Epithelial cell of esophagus (primary cell): ENCODE measurements at regions not wholly inside any gene's neighbourhood (a gene's known extent, or its start where the extent isn't known, plus 50 kb on each side); places are given as distances from the start of the nearest gene placed in this dataset.
"Not testable (repeated sequence)": the region's sequence is repeated elsewhere in the genome, so short reads cannot be mapped to it uniquely, and the experiment has no call there.

Experiments used
- DNase-seq: peaks from one replicate; pipeline ENCODE4 v3.0.0; 2010; ENCODE audit warnings: low read depth
- H3K4me3 ChIP-seq: 2 replicates; pipeline ENCODE4 v1.5.1; 2011; ENCODE audit warnings: mild to moderate bottlenecking, low read length, control low read depth
- TF ChIP-seq, protein P1 (sequence below): IDR thresholded peaks from 2 replicates; pipeline ENCODE4 v1.5.1; 2011; ENCODE audit warnings: low read depth, mild to moderate bottlenecking, low read length, control low read depth, inconsistent platforms; ENCODE audit not compliant: insufficient read depth; ENCODE audit errors: missing control alignments

DNA sequence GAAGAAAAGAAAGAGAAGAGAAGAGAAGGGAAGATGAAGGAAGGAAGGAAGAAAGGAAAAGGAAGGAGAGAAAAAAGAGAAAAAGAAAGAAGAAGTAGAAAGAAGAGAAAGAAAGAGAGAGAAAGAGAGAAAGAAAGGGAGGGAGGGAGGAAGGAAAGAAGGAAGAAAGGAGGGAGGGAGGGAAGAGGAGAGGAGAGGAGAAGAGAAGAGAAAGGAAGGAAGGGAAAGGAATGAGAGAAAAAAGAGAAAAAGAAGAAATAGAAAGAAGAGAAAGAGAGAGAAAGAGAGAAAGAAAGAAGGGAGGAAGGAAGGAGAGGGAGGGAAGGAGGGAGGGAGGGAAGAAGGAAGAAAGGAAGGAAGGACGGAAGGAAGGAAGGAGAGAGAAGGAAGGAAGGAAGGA, 217.9 kb upstream of the POU1F1 start:
- no peak for DNase-seq
- no peak overlapping the region for H3K4me3 ChIP-seq
- TF ChIP-seq, protein P1, sequence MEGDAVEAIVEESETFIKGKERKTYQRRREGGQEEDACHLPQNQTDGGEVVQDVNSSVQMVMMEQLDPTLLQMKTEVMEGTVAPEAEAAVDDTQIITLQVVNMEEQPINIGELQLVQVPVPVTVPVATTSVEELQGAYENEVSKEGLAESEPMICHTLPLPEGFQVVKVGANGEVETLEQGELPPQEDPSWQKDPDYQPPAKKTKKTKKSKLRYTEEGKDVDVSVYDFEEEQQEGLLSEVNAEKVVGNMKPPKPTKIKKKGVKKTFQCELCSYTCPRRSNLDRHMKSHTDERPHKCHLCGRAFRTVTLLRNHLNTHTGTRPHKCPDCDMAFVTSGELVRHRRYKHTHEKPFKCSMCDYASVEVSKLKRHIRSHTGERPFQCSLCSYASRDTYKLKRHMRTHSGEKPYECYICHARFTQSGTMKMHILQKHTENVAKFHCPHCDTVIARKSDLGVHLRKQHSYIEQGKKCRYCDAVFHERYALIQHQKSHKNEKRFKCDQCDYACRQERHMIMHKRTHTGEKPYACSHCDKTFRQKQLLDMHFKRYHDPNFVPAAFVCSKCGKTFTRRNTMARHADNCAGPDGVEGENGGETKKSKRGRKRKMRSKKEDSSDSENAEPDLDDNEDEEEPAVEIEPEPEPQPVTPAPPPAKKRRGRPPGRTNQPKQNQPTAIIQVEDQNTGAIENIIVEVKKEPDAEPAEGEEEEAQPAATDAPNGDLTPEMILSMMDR, result no peak

DNA sequence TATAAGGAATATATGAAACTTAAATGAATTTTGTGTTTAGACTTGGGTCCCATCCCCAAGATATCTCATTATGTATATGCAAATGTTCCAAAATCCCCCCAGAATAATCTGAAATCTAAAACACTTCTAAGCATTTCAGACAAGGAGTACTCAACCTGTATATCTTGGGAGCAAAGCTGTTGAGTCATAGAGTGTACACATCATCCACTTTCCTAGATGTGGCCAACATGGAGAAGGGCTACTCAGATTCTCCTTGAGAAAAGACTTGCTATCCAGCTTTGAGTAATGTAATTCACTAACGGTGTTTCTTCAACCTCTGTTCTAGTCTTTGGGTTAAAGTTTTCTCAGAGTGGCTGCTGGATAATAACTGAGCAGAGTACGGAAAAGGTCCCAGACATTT, 215.5 kb upstream of the POU1F1 start:
- no peak overlapping the region for H3K4me3 ChIP-seq
- peak; percentile 27 for DNase-seq
- TF ChIP-seq, protein P1, result no peak

DNA sequence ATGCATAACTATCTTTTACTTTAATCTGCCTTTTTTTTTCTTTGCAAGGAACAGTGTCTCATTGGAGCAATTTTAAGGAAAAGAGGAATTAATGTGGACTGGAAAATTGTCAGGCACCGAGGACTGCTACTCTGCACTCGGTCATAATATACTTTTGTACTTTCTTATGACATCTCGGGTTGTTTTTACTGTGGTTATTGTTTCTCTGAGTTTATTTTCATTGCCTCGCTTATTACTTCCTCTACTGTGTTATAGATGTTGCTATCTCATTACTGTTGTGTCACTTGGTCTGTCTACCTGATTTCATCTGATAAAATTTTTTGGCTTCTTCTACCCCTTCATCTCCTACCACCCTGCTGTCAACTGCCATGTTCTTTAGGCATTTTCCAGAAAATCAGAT, 213.5 kb upstream of the POU1F1 start:
- no peak overlapping the region for H3K4me3 ChIP-seq
- no peak for DNase-seq
- TF ChIP-seq, protein P1, result no peak

DNA sequence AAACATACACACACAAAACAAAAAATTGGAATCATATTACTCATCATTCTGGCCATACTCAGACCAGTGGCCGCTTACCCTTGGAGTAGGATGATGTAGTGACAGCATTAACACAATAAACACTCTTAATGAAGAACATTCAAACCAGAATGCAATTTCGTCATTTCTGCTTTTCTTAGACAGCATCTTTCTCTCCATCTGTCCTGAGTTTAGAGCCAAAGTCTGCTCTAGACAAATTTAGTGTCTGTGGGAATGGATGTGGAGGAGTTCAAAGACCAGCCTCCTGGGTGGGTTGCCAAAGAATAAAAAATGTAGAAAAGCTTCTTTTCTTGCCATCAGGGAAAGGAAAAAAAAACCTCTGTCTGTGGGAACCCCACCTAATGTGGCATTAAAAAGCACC, 212.4 kb upstream of the POU1F1 start:
- TF ChIP-seq, protein P1, result no peak
- no peak for DNase-seq
- no peak overlapping the region for H3K4me3 ChIP-seq

DNA sequence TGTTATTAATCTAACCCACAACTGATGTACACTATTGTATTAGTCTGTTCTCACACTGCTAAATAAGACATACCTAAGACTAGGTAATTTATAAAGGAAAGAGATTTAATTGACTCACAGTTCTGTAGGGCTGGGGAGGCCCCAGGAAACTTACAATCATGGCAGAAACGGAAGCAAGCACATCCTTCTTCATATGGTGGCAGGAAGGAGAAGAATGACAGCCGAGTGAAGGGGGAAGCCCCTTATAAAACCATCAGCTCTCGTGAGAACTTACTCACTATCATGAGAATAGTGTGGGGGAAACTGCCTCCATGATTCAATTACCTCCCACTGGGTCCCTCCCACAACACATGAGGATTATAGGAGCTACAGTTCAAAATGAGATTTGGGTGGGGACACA, 210.3 kb upstream of the POU1F1 start:
- H3K4me3 ChIP-seq, DNase-seq: not testable (repeated sequence)

DNA sequence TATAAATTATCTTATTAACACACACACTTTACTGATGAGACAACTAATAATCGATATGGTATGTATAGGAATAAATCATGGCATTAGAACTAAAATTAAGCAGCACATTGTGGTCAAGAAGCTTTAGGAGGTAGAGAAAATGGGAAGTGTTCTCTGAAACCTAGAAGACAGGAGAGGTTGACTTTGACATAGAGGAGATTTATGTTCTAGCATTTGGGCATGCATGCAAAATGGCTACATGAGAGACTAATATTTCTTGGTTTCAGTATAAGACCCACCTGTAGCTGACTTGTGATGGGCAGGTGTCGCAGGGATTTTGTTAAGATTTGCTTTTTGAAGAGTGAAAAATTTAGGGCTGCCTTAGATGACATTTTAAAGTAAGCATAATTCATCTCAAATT, 209.7 kb upstream of the POU1F1 start:
- TF ChIP-seq, protein P1, result no peak
- no peak overlapping the region for H3K4me3 ChIP-seq
- no peak for DNase-seq

DNA sequence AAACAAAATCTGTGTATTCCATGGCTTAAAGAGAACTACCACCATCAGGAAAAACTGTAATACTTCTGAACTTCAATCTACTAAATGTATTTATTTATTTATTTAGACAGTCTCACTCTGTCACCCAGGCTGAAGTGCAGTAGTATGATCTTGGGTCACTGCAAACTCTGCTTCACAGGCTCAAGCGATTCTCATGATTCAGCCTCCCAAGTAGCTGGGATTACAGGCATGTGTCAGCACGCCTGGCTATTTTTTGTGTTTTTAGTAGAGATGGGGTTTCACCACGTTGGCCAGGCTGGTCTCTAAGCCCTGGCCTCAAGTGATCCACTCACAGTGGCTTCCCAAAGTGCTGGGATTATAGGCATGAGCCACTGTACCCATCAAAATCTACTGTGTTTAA, 202.3 kb upstream of the POU1F1 start:
- peak; percentile 72 for DNase-seq
- H3K4me3 ChIP-seq, result no peak overlapping the region
- TF ChIP-seq, protein P1, result no peak

DNA sequence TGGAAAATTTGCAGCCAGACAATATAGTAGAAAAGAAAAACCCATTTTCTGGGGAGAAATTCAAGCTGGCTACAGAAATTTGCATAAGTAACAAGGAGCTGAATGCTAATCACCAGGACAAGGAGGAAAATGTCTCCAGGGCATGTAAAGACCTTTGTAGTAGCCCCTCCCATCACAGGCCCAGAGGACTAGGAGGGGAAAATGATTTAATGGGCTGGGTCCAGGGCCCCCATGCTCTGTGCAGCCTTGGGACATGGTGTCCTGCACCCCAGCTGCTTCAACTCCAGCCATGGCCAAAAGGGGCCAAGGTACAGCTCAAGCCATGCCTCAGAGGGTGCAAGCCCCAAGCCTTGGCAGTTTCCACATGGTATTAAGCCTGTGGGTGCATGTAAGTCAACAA, 197.6 kb upstream of the POU1F1 start:
- H3K4me3 ChIP-seq, result no peak overlapping the region
- TF ChIP-seq, protein P1, result no peak
- no peak for DNase-seq
